ENCODE measurements at regions not wholly inside any gene's neighbourhood (a gene's known extent, or its start where the extent isn't known, plus 50 kb on each side); places are given as distances from the start of the nearest gene placed in this dataset.

GRCh38 chr7:155953781-155954549 is 141.7 kb upstream of the SHH start (continued):
- TF ChIP-seq NFAT5 (CRISPR knock-in tag; IDR thresholded peaks at IDR 0.05) (0 out of 2 replicates have a peak, but pooled peaks have one; percentile 63), CCDC6 (CRISPR knock-in tag; IDR thresholded peaks at IDR 0.05) (0 out of 2 replicates have a peak, but pooled peaks have one; percentile 57), CSRNP2 (CRISPR knock-in tag; conservative IDR thresholded peaks at IDR 0.05; ENCODE audit: low read depth) (no peak), ZNF646 (CRISPR knock-in tag; IDR thresholded peaks at IDR 0.05) (no peak), THRA (CRISPR knock-in tag; IDR thresholded peaks at IDR 0.05; ENCODE audit: borderline replicate concordance) (no peak), ZNF776 (CRISPR knock-in tag; IDR thresholded peaks at IDR 0.05) (no peak), FOXJ3 (CRISPR knock-in tag; IDR thresholded peaks at IDR 0.05; ENCODE audit: borderline replicate concordance) (peak; percentile 89; the same call in 1 of the 2 replicates), MLLT10 (CRISPR knock-in tag; IDR thresholded peaks at IDR 0.05) (no peak), MEF2D (CRISPR knock-in tag; IDR thresholded peaks at IDR 0.05) (peak; percentile 58; the same call in 1 of the 2 replicates), MEIS1 (CRISPR knock-in tag; IDR thresholded peaks at IDR 0.05; ENCODE audit: borderline replicate concordance) (no peak)

Measured in HepG2 (cell line).